ENCODE measurements at regions not wholly inside any gene's neighbourhood (a gene's known extent, or its start where the extent isn't known, plus 50 kb on each side); places are given as distances from the start of the nearest gene placed in this dataset.

DNA sequence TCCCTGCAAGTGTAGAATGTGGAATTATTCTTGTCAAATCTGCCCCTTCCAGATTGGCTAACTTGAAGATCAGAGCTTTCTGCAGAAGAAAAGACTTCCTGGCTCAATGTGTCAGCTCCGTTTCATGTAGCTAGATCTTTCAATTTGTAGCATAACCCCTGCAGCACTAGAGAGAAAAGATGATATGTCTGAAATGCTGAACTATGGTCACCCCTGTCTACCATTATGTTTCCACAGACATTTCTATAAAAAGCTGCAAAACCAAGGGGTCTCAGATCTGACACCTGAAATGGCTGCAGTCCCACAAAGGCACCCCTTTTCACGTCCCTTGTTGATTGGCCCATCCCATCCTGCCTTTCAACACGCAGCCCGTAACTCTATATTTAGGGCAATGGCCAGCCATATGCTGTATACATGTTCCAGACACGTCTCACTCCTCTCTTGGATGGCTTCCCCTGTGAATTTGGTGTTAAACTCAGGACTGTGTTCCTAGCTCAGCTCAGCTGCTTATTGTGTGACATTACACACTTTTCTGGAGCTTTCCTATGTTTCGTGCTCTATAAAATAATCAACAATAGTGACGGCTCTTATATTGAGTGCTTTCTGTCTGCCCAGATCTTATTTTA, 648.6 kb upstream of the CELF2 start:
- DNase-seq (ENCODE audit: low read depth): no peak

- no peak for DNase-seq (ENCODE audit: low read depth)
Measured at GRCh38 chr10:10385831-10386230, 631.8 kb upstream of the CELF2 start.

DNA sequence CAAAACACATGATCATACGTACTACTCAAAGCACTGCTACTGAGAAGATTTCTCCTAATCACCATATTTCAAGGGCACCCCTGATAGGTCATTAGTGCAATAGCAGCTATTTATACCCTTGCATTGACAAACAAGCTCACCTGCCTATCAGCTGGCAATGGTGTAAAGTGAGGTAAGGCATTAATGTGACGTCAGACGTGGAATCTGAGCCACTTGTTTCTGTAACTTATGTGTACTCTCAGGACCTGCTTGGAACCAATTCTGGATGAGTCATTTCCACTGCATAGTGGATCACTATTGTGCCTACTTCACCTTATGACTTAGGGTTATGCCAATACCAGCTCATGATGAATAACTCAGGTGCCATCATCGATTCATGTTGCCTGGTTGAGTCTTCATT, 628.5 kb upstream of the CELF2 start:
- no peak for DNase-seq (ENCODE audit: low read depth)

DNA sequence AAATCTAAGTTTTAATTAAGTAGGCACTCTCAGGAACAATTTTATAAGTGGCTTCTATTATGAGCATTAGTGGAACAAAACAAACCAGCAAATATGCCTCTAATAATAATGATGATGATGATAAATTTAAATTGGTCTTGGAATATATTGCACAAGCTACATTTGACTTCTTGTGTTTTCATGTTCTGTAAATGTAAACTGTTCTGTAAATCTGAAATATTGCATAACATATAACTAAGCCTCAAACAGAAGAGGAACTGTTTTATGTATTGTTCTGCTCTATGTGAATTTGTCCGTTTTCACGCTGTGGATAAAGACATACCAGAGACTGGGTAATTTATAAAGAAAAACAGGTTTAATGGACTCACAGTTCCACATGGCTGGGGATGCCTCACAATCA, 625.2 kb upstream of the CELF2 start:
- no peak for DNase-seq (ENCODE audit: low read depth)

DNA sequence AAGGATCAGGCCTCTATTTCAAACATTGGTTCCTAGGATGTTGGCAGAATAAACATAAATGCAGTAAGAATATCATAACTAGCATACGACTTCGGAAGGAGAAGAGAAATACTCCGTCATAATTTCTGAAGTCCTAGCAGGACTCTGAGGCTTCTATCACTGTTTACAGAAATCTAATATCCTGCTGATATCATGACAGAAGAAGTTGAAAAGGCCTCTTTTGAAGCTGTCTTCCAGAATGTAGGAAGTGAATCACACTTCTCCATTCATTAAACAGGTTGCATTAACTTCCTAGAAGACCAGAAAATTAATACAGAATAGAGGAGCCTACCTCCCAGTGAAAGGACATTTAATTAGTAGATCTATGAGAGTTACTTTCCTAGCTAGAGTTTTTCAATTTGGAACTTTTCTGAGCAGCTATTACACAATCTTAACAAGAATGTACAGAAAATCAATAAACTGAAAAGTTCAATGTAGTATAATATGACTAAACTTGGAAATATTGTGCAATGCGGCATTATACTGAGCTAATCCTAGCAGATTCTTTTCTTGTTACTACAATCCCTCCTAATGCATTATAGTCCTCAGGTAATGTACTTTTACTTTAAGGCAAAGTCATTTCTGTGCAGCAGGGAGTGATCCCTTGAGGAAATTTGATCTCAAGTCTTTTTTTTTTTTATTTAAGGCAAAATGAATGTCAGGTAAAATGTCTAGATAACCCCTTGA, 622.6 kb upstream of the CELF2 start:
- DNase-seq (ENCODE audit: low read depth): no peak

GRCh38 chr10:10396601-10397000, 621.1 kb upstream of the CELF2 start:
- DNase-seq (ENCODE audit: low read depth): no peak

DNA sequence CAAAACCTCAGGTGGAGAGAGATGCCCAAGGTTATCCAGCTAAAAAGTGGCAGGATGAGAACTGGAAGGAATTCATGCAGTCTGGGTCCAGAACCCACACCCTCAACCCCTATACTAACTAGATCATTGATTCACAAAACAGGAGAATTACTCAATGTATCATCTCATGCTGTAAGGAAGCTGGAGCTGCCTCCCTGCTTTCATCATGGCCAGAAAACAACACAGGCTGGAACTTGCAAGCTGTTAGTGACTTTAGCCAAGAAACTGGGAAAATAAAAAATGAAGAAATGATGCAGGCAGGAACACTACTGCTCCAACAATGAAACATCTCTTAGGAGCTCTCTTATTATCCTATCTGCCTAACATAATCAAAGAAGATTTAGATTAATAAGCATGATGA, 619.8 kb upstream of the CELF2 start:
- no peak for DNase-seq (ENCODE audit: low read depth)

DNA sequence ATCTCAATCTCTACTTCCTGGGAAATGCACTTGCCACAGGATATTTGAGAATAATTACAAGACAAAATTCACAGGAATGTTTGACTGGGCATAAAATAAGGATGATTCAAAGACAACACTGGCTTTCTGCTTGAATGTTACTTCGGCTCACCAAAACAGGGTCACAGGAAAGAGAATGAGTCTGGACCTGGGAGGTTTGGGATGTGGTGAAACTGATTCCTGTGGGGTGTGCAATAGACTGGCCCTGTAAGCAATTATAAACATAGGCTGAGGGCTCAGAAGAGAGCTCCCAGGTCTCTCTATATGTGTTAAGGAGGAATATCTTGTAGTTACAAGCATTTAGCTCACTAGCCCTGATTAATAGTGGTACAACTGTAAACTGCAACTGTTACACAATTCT, 613.9 kb upstream of the CELF2 start:
- no peak for DNase-seq (ENCODE audit: low read depth)

- no peak for DNase-seq (ENCODE audit: low read depth)
Measured at GRCh38 chr10:10417671-10418070, 600.0 kb upstream of the CELF2 start.

GRCh38 chr10:10418387-10418786, 599.3 kb upstream of the CELF2 start:
- DNase-seq (ENCODE audit: low read depth): no peak

GRCh38 chr10:10421071-10421470, 596.6 kb upstream of the CELF2 start:
- DNase-seq (ENCODE audit: low read depth): no peak

GRCh38 chr10:10431422-10432066, 586.1 kb upstream of the CELF2 start:
- no peak for DNase-seq (ENCODE audit: low read depth)

- DNase-seq (ENCODE audit: low read depth): no peak
Measured at GRCh38 chr10:10432296-10433035, 585.2 kb upstream of the CELF2 start.

DNA sequence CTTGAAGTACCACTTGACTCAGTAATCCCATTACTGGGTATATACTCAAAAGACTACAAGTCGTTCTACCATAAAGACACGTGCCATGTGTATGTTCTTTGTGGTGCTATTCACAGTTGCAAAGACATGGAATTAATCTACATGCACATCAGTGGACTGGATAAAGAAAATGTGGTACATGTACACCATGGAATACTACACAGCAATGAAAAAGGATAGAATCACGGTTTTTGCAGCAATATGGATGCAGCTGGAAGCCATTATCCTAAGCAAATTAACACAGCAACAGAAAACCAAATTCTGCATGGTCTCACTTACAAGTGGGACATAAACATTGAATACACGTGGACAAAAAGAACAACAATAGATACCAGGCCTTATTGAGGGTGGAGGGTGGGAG, 583.4 kb upstream of the CELF2 start:
- DNase-seq (ENCODE audit: low read depth): no peak

DNA sequence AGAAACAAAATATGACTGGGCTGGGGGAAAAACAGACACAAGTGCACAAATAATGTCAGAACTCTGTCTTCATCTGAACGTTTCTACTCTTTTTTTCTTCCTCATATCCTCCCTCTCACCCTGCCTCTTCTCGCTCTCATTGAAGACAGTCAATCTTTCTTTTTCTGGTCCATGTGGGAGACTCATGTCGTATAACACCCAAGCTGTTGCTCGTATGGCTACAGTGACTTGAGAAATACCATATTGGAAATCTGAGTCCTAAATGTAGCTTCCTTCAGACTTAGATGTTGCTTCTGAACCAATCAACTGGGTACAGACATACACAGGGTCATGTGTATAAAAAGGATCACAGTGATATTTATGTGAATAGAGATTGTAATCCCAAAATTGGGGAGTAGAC, 579.8 kb upstream of the CELF2 start:
- DNase-seq (ENCODE audit: low read depth): no peak

- no peak for DNase-seq (ENCODE audit: low read depth)
Measured at GRCh38 chr10:10438335-10439100, 579.2 kb upstream of the CELF2 start.

GRCh38 chr10:10456856-10457255, 560.8 kb upstream of the CELF2 start:
- DNase-seq (ENCODE audit: low read depth): no peak

DNA sequence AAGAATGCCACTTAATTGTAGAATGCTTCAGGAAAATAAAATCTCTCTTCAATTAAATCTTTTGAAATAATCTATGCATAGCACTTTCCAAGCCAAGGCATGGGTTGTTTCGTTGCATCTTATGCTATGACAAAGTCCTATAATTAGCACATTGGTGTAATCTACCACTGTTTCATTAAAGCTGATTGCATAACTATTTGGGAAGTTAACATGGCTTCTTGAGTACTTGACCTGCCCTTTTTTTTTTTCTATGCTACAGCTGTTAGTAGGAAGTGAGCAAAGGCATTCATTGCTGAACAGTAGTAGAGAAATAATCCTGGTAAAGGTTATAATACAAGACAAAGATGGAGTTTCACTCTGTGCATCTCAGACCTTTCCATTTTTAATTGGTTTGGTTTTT, 557.2 kb upstream of the CELF2 start:
- no peak for DNase-seq (ENCODE audit: low read depth)

DNA sequence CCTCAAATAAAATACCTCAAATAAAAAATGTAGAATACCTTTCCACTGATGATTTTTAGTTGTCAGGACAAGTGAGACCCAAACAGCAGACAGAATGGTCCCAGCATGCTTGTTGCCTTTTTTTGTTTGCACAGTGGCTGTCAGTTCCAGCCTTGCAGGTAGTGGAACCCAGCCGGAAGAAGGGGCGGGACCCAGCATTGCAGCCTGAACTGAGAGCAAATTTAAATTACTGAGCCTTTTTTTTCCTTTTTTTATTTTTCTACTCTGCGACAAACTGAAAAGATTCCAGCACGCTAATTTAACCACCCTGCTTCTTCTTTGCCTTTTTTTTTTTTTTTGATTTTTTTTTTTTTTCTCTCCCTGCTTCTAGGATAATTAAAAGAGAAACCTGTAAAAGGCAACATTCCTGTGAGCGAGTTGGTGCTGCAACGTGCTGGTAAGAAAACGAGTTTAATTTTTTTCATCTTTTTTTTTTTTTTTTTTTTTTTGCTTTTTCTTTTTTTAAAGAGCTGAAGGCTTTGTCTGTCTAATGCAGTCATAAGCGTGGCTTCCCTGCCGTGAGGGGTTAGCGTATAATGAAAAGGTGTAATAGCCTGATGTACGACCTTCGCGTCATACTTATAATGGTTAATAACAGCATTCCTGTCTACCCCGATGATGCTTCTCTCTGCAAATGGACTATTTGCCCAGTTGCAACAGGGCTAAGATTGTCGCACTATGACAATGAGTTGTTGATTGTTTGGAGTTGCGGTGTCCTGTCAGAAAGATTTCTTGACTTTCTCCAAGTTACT, 555.3 kb upstream of the CELF2 start:
- DNase-seq (ENCODE audit: low read depth): no peak

GRCh38 chr10:10471758-10472157, 545.9 kb upstream of the CELF2 start:
- DNase-seq (ENCODE audit: low read depth): no peak

- DNase-seq (ENCODE audit: low read depth): no peak
Measured at GRCh38 chr10:10475812-10476211, 541.9 kb upstream of the CELF2 start.

Data from activated T-helper 1 cell treated with Interleukin-2 at 50 U/mL for 16 hours (primary cell).